ENCODE measurements at regions not wholly inside any gene's neighbourhood (a gene's known extent, or its start where the extent isn't known, plus 50 kb on each side); places are given as distances from the start of the nearest gene placed in this dataset.

DNA sequence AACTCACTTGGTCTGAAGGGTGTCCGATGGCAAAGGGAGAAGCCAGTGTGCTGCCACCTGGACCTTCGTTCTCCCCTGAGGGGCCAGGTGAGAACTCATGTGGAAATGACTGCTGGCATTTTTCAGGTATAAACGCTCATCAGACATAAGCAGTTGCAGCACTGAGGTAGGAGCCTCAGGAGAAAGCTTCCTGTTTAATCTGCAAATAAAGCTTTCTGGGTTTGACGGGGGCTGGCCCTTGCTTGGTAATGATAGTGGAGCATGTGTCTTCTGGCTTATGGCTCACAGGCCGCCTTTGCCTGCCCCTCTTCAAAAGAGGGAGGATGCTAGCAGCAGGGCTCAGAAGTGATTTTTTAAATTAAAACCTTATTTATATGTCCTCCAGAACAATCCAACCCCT lies 122.1 kb upstream of the SLC24A3 start:
- FAIRE-seq (no peak), DNase-seq (ENCODE audit: insufficient read length, low spot score) (no peak)
- no peak for TF ChIP-seq CTCF (IDR thresholded peaks at IDR 0.05; ENCODE audit: insufficient read depth, missing control alignments)

GRCh38 chr20:19094959-19095541 lies 117.4 kb upstream of the SLC24A3 start:
- FAIRE-seq = no peak
- DNase-seq (ENCODE audit: insufficient read length, low spot score) = no peak
- TF ChIP-seq CTCF (IDR thresholded peaks at IDR 0.05; ENCODE audit: insufficient read depth, missing control alignments) = no peak

GRCh38 chr20:19095762-19096161 lies 116.7 kb upstream of the SLC24A3 start:
- no peak for TF ChIP-seq CTCF (IDR thresholded peaks at IDR 0.05; ENCODE audit: insufficient read depth, missing control alignments)
- no peak for DNase-seq (ENCODE audit: insufficient read length, low spot score)
- no peak for FAIRE-seq

DNA sequence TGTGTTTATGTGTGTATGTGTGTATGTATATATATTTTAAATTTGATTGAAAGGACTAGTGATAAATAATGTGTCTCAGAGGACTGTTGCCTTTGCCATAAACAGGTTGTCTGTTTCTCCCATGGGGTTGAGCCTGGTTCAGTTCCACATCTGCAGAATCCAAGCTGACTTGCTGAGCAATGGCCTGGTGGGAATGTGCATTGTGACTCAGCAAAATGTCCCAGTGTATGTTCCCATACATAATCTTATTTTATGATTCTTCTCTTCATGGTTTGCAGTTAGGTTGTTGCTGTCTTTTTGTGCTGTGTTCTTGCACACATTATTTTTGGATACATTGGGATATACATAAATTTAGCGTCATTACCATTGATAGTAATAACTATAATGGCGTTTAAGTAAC lies 115.6 kb upstream of the SLC24A3 start:
- DNase-seq (ENCODE audit: insufficient read length, low spot score) = no peak
- no peak for FAIRE-seq
- no peak for TF ChIP-seq CTCF (IDR thresholded peaks at IDR 0.05; ENCODE audit: insufficient read depth, missing control alignments)

DNA sequence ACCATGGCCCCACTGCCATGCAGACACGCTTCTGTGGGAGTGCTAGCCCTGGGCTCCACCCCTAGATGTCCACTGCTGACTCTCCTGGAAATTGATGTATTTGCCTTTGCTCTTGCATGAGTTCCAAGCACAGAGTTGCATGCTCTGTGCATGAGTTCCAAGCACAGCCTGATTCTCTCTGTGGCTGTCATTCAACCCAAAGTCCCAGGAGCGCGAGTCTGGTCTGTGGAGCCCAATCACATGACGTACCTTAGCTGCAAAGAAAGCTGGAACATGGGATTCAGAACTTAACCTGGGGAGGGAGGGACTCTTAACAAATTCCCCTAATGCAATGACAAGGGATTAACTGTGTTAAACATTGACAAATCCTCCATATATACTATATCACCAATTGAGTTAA lies 114.3 kb upstream of the SLC24A3 start:
- FAIRE-seq = no peak
- no peak for TF ChIP-seq CTCF (IDR thresholded peaks at IDR 0.05; ENCODE audit: insufficient read depth, missing control alignments)
- no peak for DNase-seq (ENCODE audit: insufficient read length, low spot score)

GRCh38 chr20:19098806-19099578 lies 113.5 kb upstream of the SLC24A3 start:
- no peak for FAIRE-seq
- DNase-seq (ENCODE audit: insufficient read length, low spot score) = no peak
- TF ChIP-seq CTCF (IDR thresholded peaks at IDR 0.05; ENCODE audit: insufficient read depth, missing control alignments) = no peak
